ENCODE measurements at regions not wholly inside any gene's neighbourhood (a gene's known extent, or its start where the extent isn't known, plus 50 kb on each side); places are given as distances from the start of the nearest gene placed in this dataset.
A peak's percentile ranks its signal among the peaks of the same experiment; 100 is the strongest.

GRCh38 chr10:28374036-28374435 lies 71.2 kb upstream of the MPP7 start:
- Histone ChIP-seq H3K27me3 (no peaks in the 10 kb centered on the region), H3K9me3 (no peaks in the 10 kb centered on the region), H3K36me3 (replicated peaks in 1 of 2; ENCODE audit: insufficient read depth in 1 of 2, low read depth in 2 of 2) (no peaks in the 10 kb centered on the region), H3K27ac (no peak overlapping the region), H3K4me3 (no peak overlapping the region), H3K4me1 (peaks cover 16% of the 10 kb centered on the region)
- DNase-seq (no peak), ATAC-seq (no peak)
- no peak for TF ChIP-seq POLR2A (IDR thresholded peaks at IDR 0.05)
- no peak for TF ChIP-seq CTCF (IDR thresholded peaks at IDR 0.05)
- intact Hi-C loops (cut with DNase I), result no loop called here
- WGBS, 2 donors, result 86 to 92% methylated on average over 2 of the region's 2 CpGs

- TF ChIP-seq CTCF (IDR thresholded peaks at IDR 0.05) (no peak), POLR2A (IDR thresholded peaks at IDR 0.05) (no peak)
- 43 to 55% methylated on average over 8 to 10 of the region's 10 CpGs for WGBS, 2 donors
- peak in 3 of 4 donors; percentile 33 to 50 (median 43) for DNase-seq
- ATAC-seq, result peak; percentile 84
- H3K9me3 ChIP-seq, result no peaks in the 10 kb centered on the region
- H3K4me1 ChIP-seq, result peaks cover 16% of the 10 kb centered on the region
- H3K27me3 ChIP-seq, result no peaks in the 10 kb centered on the region
- intact Hi-C loops (cut with DNase I), result no loop called here
- no peak overlapping the region for H3K4me3 ChIP-seq
- no peaks in the 10 kb centered on the region for H3K36me3 ChIP-seq (replicated peaks in 1 of 2; ENCODE audit: insufficient read depth in 1 of 2, low read depth in 2 of 2)
- H3K27ac ChIP-seq, result peak overlapping the region in 1 of 4 donors; percentile 41
Observed at GRCh38 chr10:28375399-28376354, 72.8 kb upstream of the MPP7 start.

GRCh38 chr10:28378986-28379585 lies 76.2 kb upstream of the MPP7 start:
- H3K4me3 ChIP-seq, result no peak overlapping the region
- no peaks in the 10 kb centered on the region for H3K27me3 ChIP-seq
- DNase-seq (no peak), ATAC-seq (no peak)
- intact Hi-C loops (cut with DNase I), result no loop called here
- peaks cover 20% of the 10 kb centered on the region for H3K4me1 ChIP-seq
- H3K27ac ChIP-seq, result no peak overlapping the region
- WGBS, 2 donors, result 64 to 68% methylated on average over 8 of the region's 8 CpGs
- H3K36me3 ChIP-seq (replicated peaks in 1 of 2; ENCODE audit: insufficient read depth in 1 of 2, low read depth in 2 of 2), result no peaks in the 10 kb centered on the region
- no peaks in the 10 kb centered on the region for H3K9me3 ChIP-seq
- no peak for TF ChIP-seq CTCF (IDR thresholded peaks at IDR 0.05)
- no peak for TF ChIP-seq POLR2A (IDR thresholded peaks at IDR 0.05)

- ATAC-seq (no peak), DNase-seq (no peak)
- no peaks in the 10 kb centered on the region for H3K27me3 ChIP-seq
- peaks cover 5% of the 10 kb centered on the region for H3K4me1 ChIP-seq
- H3K9me3 ChIP-seq, result no peaks in the 10 kb centered on the region
- H3K36me3 ChIP-seq (replicated peaks in 1 of 2; ENCODE audit: insufficient read depth in 1 of 2, low read depth in 2 of 2), result no peaks in the 10 kb centered on the region
- H3K4me3 ChIP-seq, result no peak overlapping the region
- H3K27ac ChIP-seq, result no peak overlapping the region
- intact Hi-C loops (cut with DNase I), result loop anchor here (5.0 kb wide), 1 partner anchor 129 kb away; no protein-coding TSS in a partner anchor
- TF ChIP-seq CTCF (IDR thresholded peaks at IDR 0.05), result no peak
- TF ChIP-seq POLR2A (IDR thresholded peaks at IDR 0.05), result no peak
Observed at GRCh38 chr10:28381466-28381865, 78.6 kb upstream of the MPP7 start.

Measured in body of pancreas (tissue), 4 donors.